Ectodermal cell (in vitro differentiated cells): ENCODE measurements at regions not wholly inside any gene's neighbourhood (a gene's known extent, or its start where the extent isn't known, plus 50 kb on each side); places are given as distances from the start of the nearest gene placed in this dataset.

ENCODE experiments used
- H3K27ac ChIP-seq: 2 replicates; pipeline ENCODE4 v1.7.0; 2013; ENCODE audit warnings: mild to moderate bottlenecking, low read depth, low read length; ENCODE audit not compliant: insufficient read depth, poor library complexity, severe bottlenecking
- H3K27me3 ChIP-seq: 2 replicates; pipeline ENCODE4 v1.7.0; 2013; ENCODE audit warnings: mild to moderate bottlenecking, low read length; ENCODE audit not compliant: insufficient read depth, control insufficient read depth, poor library complexity, severe bottlenecking
- H3K36me3 ChIP-seq: one replicate; pipeline ENCODE4 v1.7.0; 2013; ENCODE audit warnings: low read length; ENCODE audit not compliant: control insufficient read depth, insufficient read depth
- H3K4me1 ChIP-seq: one replicate; pipeline ENCODE4 v1.7.0; 2013; ENCODE audit warnings: low read length; ENCODE audit not compliant: control insufficient read depth, insufficient read depth
- H3K4me3 ChIP-seq: 2 replicates; pipeline ENCODE4 v1.7.0; 2013; ENCODE audit warnings: low read depth, low read length, control low read depth; ENCODE audit not compliant: insufficient read depth
- H3K9me3 ChIP-seq: 2 replicates; pipeline ENCODE4 v1.7.0; 2013; ENCODE audit warnings: mild to moderate bottlenecking, low read length, moderate library complexity; ENCODE audit not compliant: control insufficient read depth
- WGBS, 2 experiments: methylation state at CpG; one replicate each; pipeline ENCODE4 v1.1.7; 2013; ENCODE audit warnings: missing lambda C conversion rate in 2 of 2; 5-methylcytosine and 5-hydroxymethylcytosine counted together

GRCh38 chr10:9868499-9868898 is 1149.2 kb upstream of the CELF2 start:
- WGBS, 2 experiments = 92 to 95% methylated on average over 2 of the region's 2 CpGs
- no peaks in the 10 kb centered on the region for H3K27me3 ChIP-seq
- H3K4me1 ChIP-seq = no peaks in the 10 kb centered on the region
- no peak overlapping the region for H3K4me3 ChIP-seq
- no peak overlapping the region for H3K27ac ChIP-seq
- H3K36me3 ChIP-seq = no peaks in the 10 kb centered on the region
- no peaks in the 10 kb centered on the region for H3K9me3 ChIP-seq

DNA sequence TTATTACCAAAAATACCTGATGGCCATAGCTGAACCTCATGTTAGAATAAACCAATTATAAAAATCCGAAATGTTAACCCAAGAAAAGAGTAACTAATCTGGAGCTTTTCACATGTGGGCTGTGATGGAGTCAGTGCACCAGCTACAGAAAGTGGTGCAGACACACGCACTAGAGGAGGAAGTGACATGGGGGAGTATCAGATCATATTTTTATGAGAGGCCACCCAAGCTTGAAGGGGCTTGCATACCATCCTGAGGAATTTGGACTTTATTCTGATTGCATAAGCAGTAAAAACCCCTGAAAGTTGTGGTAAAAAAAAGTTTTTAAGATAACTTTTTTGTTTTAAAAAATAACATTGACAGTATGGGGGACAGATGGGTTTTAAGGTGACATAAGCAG is 1148.5 kb upstream of the CELF2 start:
- no peaks in the 10 kb centered on the region for H3K4me1 ChIP-seq
- H3K27ac ChIP-seq = no peak overlapping the region
- WGBS, 2 experiments = 89 to 98% methylated on average over 2 of the region's 2 CpGs
- H3K36me3 ChIP-seq = no peaks in the 10 kb centered on the region
- H3K4me3 ChIP-seq = no peak overlapping the region
- no peaks in the 10 kb centered on the region for H3K27me3 ChIP-seq
- no peaks in the 10 kb centered on the region for H3K9me3 ChIP-seq

DNA sequence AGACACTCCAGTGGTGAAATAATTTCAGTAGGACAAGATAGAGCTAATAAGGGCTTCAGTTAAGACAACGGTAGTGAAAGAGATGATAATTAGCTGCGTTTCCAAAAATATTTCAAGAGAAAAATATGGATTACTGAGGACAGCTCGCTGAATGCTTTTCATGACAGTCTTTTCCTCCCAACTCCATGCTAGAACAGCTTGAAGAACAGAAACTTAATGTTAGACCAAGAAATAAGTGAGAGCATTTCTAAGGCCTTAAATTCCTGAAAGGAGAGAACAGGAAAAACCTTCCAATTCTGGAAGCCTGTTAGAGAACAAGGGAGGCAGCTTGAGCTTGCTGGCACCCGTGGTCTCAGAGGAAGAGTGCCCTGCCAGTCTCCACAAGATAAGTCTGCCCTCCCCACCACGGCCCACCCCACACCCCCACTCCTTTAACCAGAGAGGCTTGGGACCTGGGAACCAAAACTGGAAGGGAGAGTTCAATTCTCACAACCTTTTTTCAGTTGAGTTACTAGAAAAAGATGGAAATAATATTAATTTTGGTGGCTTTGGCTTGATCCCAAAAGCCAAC is 1148.0 kb upstream of the CELF2 start:
- Histone ChIP-seq H3K36me3 (no peaks in the 10 kb centered on the region), H3K4me1 (no peaks in the 10 kb centered on the region), H3K9me3 (no peaks in the 10 kb centered on the region), H3K4me3 (no peak overlapping the region), H3K27me3 (no peaks in the 10 kb centered on the region), H3K27ac (no peak overlapping the region)
- 91% methylated on average over 3 to 4 of the region's 5 CpGs for WGBS, 2 experiments

DNA sequence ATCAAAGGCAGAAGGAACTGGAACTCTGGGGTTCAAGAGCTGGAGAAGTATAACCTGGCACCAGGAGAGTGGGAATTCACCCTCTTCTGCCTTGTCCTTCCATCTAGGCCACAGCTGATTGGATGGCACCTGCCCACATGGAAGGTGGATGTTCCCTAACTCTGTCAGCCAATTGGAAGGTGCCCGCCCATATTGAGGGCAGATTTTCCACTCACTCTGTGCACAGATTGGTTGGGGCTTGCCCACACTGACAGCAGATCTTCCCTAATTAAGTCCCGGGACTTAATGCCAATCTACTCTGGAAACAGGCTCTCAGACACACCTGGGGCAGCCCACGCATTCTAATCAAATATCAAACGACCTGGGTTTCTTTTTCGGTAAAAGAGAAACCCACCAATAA is 1142.3 kb upstream of the CELF2 start:
- 94 to 96% methylated on average over 5 of the region's 5 CpGs for WGBS, 2 experiments
- no peak overlapping the region for H3K27ac ChIP-seq
- H3K4me3 ChIP-seq = no peak overlapping the region
- no peaks in the 10 kb centered on the region for H3K36me3 ChIP-seq
- H3K27me3 ChIP-seq = no peaks in the 10 kb centered on the region
- no peaks in the 10 kb centered on the region for H3K9me3 ChIP-seq
- H3K4me1 ChIP-seq = no peaks in the 10 kb centered on the region

DNA sequence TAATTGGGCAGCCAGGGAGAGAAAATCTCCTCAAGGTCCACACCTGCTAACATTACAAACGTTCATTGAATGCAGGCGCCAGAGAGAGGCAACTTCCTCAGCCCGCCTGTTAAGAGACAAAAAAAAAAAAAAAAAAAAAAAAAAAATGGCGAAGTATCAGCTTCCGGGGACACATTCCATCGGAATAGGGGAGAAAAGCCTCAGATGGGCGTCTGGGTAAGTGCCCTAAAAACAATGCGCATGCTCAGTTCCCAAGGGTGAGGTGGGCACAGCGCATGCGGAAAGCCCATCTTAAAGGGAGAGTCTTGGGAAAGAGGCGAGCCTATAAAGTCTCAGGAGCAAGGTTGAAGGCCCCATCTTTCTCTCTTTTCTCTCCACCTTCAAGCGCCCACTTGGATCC is 1139.7 kb upstream of the CELF2 start:
- H3K4me1 ChIP-seq = no peaks in the 10 kb centered on the region
- WGBS, 2 experiments = 95 to 96% methylated on average over 12 of the region's 12 CpGs
- H3K4me3 ChIP-seq = no peak overlapping the region
- H3K27me3 ChIP-seq = no peaks in the 10 kb centered on the region
- no peak overlapping the region for H3K27ac ChIP-seq
- no peaks in the 10 kb centered on the region for H3K9me3 ChIP-seq
- H3K36me3 ChIP-seq = no peaks in the 10 kb centered on the region

- Histone ChIP-seq H3K36me3 (no peaks in the 10 kb centered on the region), H3K4me1 (no peaks in the 10 kb centered on the region), H3K4me3 (no peak overlapping the region), H3K27ac (no peak overlapping the region), H3K27me3 (no peaks in the 10 kb centered on the region), H3K9me3 (peaks cover 3% of the 10 kb centered on the region)
- WGBS, 2 experiments = 94 to 96% methylated on average over 10 of the region's 10 CpGs
Observed at GRCh38 chr10:9878383-9878782, 1139.3 kb upstream of the CELF2 start.

DNA sequence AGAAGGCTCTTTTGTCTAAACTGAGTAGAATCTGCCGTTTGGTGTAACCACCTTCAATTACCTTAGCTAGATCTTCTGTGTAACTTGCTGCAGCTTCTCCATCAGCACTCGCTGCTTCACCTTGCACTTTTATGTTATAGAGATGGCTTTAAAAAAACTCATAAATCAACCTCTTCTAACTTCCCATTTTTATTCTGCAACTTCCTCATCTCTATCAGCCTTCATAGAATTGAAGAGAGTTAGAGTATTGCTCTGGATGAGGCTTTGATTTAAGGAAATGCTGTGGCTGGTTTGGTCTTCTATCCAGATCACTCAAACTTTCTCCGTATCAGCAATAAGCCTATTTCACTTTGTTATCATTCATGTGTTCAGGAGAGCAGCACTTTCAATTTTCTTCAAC is 1131.9 kb upstream of the CELF2 start:
- Histone ChIP-seq H3K9me3 (peaks cover 3% of the 10 kb centered on the region), H3K27ac (no peak overlapping the region), H3K4me1 (no peaks in the 10 kb centered on the region), H3K4me3 (no peak overlapping the region), H3K36me3 (no peaks in the 10 kb centered on the region), H3K27me3 (no peaks in the 10 kb centered on the region)
- WGBS, 2 experiments = 93 to 96% methylated on average over 2 to 3 of the region's 3 CpGs

DNA sequence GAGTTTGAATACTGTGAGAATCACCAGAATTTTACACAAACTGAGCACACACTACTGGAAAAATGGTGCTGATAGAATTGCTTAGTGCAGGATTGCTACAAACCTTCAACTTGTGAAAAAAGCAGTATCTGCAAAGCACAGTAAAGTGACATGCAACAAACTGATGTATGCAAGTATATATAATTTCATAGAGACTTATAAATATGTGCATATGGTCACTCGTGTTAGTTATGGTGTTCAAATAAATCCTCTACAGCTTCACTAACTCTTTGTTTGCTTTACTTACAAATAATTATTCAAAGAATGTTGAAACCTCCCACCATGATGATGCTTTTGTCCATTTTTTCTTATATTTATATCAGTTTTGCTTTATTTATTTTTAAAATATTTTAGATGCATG is 1130.9 kb upstream of the CELF2 start:
- Histone ChIP-seq H3K36me3 (no peaks in the 10 kb centered on the region), H3K4me3 (no peak overlapping the region), H3K4me1 (no peaks in the 10 kb centered on the region), H3K27ac (no peak overlapping the region), H3K27me3 (no peaks in the 10 kb centered on the region), H3K9me3 (peaks cover 3% of the 10 kb centered on the region)
- WGBS, 2 experiments = no CpG with 5 or more reads among the region's 1 CpG

- Histone ChIP-seq H3K36me3 (no peaks in the 10 kb centered on the region), H3K27me3 (no peaks in the 10 kb centered on the region), H3K9me3 (no peaks in the 10 kb centered on the region), H3K4me3 (no peak overlapping the region), H3K4me1 (no peaks in the 10 kb centered on the region), H3K27ac (no peak overlapping the region)
- WGBS, 2 experiments = 87 to 90% methylated on average over 2 of the region's 2 CpGs
Observed at GRCh38 chr10:9895453-9895852, 1122.2 kb upstream of the CELF2 start.

- no peaks in the 10 kb centered on the region for H3K4me1 ChIP-seq
- no peaks in the 10 kb centered on the region for H3K36me3 ChIP-seq
- no peaks in the 10 kb centered on the region for H3K27me3 ChIP-seq
- H3K27ac ChIP-seq = no peak overlapping the region
- H3K9me3 ChIP-seq = no peaks in the 10 kb centered on the region
- H3K4me3 ChIP-seq = no peak overlapping the region
Observed at GRCh38 chr10:9895981-9896380, 1121.7 kb upstream of the CELF2 start.
